ENCODE measurements at regions not wholly inside any gene's neighbourhood (a gene's known extent, or its start where the extent isn't known, plus 50 kb on each side); places are given as distances from the start of the nearest gene placed in this dataset.

- TF ChIP-seq EZH2 (IDR thresholded peaks at IDR 0.05) (no peak), POLR2AphosphoS5 (IDR thresholded peaks at IDR 0.05; ENCODE audit: borderline replicate concordance, low read depth, low read length) (no peak)
These were observed 79.8 kb upstream of the HMCN1 start for GRCh38 chr1:185654199-185654951.

Measured in SK-N-MC (cell line).